ENCODE measurements at regions not wholly inside any gene's neighbourhood (a gene's known extent, or its start where the extent isn't known, plus 50 kb on each side); places are given as distances from the start of the nearest gene placed in this dataset.

DNA sequence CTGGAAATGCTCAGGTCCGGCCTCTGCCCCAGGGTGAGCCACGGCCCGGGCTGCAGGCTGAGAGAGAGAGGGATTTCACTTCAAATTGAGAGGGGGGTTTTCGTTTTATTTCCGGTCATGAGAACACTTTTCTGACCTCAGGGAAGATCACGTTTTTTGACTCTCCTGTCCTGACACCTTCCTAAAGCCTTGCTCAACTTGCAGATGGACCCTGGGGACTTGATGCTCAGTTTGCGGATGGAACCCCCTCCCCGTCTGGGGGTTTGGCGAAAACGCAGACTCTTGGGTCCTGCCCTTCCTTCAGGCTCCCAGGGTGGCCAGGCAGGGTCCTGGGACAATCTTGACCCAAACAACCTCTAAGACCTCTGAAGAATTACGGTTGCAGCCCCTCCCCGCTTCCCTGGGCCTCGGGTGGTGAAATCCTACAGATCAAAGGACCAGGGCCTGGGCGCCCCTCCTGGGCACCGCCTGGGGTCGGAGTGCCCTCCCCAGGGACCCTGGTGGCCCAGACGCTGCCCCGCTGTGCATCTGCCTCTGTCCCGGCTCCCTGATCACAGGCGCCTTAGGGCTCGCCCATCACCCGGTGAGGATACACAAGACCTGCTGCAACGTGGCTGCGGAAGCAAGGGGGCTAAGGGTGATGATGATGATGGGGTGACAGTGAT is 148.2 kb downstream of the ERMARD start:
- H3K4me3 ChIP-seq (replicated peaks; ENCODE audit: low read depth, low read length), result no peak overlapping the region
- no peak for DNase-seq (ENCODE audit: low read depth)
- TF ChIP-seq, protein P1, sequence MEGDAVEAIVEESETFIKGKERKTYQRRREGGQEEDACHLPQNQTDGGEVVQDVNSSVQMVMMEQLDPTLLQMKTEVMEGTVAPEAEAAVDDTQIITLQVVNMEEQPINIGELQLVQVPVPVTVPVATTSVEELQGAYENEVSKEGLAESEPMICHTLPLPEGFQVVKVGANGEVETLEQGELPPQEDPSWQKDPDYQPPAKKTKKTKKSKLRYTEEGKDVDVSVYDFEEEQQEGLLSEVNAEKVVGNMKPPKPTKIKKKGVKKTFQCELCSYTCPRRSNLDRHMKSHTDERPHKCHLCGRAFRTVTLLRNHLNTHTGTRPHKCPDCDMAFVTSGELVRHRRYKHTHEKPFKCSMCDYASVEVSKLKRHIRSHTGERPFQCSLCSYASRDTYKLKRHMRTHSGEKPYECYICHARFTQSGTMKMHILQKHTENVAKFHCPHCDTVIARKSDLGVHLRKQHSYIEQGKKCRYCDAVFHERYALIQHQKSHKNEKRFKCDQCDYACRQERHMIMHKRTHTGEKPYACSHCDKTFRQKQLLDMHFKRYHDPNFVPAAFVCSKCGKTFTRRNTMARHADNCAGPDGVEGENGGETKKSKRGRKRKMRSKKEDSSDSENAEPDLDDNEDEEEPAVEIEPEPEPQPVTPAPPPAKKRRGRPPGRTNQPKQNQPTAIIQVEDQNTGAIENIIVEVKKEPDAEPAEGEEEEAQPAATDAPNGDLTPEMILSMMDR (IDR thresholded peaks at IDR 0.05; ENCODE audit: low read length, missing control alignments), result no peak

DNA sequence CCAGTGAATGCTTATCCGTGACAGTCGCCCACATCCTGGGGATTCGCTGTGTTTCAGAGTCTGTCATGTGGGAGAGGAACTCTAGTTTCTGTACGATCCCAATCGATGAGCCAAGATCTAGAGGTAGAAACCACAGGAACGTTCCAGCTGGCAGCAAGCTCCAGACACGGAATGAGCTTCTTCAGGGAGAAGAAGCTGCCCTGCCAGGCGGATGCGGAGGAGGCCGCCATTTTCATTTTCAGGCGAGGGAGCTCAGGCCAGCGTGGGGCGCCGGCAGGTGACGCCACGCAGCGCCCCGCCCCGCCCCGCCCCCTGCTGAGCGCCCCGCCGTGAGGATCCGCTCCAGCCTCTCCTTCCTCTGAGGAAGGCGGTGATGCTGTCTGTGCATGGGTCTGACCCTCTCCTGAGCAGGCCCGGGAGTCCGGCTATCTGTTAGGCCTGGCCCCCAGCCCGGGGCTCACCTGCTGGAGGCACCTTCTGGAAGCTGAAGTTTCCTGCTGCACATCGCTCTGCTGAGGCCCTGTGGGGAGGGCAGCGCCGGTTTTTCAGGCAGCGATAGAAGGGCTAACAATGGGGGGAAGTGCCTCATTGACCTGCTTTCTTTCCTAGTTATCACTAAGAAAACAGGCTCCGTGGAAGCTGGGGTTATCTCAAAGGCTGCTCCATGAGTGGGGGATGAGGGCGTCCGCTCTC is 147.5 kb downstream of the ERMARD start:
- no peak overlapping the region for H3K4me3 ChIP-seq (replicated peaks; ENCODE audit: low read depth, low read length)
- TF ChIP-seq, protein P1 (IDR thresholded peaks at IDR 0.05; ENCODE audit: low read length, missing control alignments), result no peak
- no peak for DNase-seq (ENCODE audit: low read depth)

DNA sequence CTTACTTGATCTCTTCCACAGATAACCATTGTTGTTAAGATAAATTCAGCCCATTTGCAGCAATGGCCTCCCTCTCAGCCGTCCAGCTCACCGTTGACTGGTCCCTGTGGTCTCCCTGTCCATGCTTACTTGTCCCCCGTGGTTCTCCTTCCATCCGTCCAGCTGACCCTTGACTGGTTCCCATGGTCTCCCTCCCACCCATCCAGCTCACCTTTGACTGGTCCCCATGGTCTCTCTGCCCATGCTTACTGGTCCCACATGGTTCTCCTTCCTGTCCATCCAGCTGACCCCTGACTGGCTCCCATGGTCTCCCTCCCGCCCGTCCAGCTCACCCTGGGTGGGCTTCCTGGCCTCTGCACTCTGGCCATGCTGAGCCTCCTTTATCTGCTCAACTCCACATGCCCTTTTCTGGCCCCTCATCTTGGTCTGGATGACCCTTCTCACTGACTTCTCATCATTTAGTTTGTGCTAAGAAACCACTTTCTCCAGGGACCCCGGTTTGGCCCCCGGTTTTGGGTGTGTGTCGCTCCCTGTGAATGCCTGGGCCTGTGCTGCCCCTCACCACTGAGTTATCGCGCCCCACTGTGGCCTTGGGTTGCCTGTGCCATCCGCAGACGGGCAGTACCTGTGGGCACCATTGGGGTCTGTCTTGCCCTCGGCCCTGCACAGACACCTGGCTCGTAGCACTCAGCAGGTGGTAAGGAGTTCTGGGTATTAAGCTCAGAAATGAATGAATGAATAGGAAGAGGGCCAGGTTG is 146.4 kb downstream of the ERMARD start:
- no peak for DNase-seq (ENCODE audit: low read depth)
- H3K4me3 ChIP-seq (replicated peaks; ENCODE audit: low read depth, low read length), result no peak overlapping the region
- TF ChIP-seq, protein P1 (IDR thresholded peaks at IDR 0.05; ENCODE audit: low read length, missing control alignments), result no peak

DNA sequence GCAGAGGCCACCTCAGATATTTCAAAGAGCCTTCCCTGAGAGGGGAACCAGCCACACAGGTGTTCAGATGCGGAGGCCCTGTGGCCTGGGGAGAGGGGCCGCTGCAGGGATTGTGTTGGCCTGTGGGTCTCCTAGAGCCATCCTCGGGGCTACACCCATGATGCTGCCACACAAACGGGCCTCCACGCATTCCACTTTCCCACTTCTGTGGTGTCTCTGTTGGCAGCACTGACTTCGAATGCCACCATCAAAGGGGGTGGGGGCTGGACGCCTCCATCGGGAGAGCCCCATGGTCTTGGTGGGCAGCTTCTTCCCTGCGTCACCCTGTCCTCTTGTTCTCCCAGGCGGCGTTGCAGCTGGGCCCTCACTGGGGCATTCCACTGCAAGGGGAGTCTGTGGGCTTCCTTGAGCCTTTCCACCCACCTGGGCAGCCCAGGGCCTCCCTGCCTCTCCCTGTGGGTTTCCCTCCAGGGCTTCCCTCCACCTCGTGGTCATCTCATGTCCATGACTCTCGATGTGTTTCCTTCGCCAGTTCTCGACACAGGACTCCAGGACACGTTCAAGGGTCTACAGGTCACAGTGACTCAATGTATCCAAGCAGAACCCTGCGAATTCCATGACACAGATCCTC is 145.5 kb downstream of the ERMARD start:
- DNase-seq (ENCODE audit: low read depth), result no peak
- H3K4me3 ChIP-seq (replicated peaks; ENCODE audit: low read depth, low read length), result no peak overlapping the region
- TF ChIP-seq, protein P1 (IDR thresholded peaks at IDR 0.05; ENCODE audit: low read length, missing control alignments), result no peak

DNA sequence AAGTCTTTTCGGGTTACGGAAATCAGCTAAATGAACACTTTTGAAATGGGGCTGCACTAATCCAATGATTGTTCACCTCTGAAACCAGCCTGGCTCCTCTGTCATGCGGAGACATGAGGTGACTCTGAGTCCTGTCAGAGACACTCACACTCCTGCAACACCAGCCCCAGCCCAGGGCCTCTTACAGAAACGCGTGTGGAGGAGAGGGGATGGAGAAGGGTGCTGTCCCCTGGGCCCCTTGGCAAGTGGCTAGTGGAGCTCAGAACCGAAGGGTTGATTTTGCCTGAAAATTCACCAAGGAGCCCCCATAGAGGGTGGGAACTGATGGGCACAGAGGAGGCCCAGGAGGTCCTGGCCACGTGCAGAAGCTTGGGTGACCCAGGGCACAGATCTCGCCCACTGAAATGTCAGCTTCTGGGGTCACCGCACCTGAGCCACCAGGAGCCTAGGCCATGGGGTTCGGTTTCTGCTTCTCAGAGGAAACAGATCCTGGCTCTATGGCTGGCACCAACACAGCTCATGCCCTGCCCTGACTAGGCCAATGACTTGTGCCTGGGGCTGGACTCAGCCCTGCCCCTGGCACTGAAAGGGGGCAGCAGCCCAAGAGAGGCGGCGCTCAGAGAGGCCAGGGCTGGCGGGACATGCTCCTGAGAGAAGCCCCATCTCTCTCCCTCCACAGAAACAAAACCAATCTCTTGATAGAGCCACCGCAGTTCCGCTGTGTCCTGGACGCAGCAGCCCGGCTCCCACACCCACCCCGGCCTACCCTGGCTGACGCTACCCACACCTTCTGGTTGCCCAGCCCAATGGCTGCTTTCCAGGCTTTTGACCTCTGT is 144.7 kb downstream of the ERMARD start:
- TF ChIP-seq, protein P1 (IDR thresholded peaks at IDR 0.05; ENCODE audit: low read length, missing control alignments), result no peak
- H3K4me3 ChIP-seq (replicated peaks; ENCODE audit: low read depth, low read length), result no peak overlapping the region
- no peak for DNase-seq (ENCODE audit: low read depth)

Measured in fibroblast of pulmonary artery (primary cell).